HepG2 (cell line): ENCODE measurements at regions not wholly inside any gene's neighbourhood (a gene's known extent, or its start where the extent isn't known, plus 50 kb on each side); places are given as distances from the start of the nearest gene placed in this dataset.

Experiments
- ATAC-seq: fragments of 200-7000 bp; cut with Tn5 transposase; 3 replicates; pipeline ENCODE4 v1.9.1; 2020; ENCODE audit warnings: mild to moderate bottlenecking, moderate library complexity
- BruUV-seq: library from RNA; stranded (reverse); fragments of 400-500 nt; replicated peaks from 2 replicates; lab custom pipeline; 2021; lab: Mats Ljungman, UMichigan
- CTCF ChIA-PET: fragments of 300-600 bp; formaldehyde crosslinking; extraction: SDS; loops from one replicate; lab custom pipeline; 2021; ENCODE audit warnings: low total read pairs, inconsistent platforms, low intra/inter-chr PET ratio; lab: Yijun Ruan, JAX
- POLR2A ChIA-PET: fragments of 350-600 bp; sonication (Branson Sonifier 250); formaldehyde crosslinking; loops from one replicate; lab custom pipeline; 2020; ENCODE audit warnings: antibody characterized with exemption, inconsistent platforms; lab: Yijun Ruan, JAX
- DNase-seq: peaks from one replicate; pipeline ENCODE4 v3.0.0-alpha.2; 2015; ENCODE audit warnings: low spot score
- FAIRE-seq: peaks from 3 replicates; lab custom pipeline; 2011; peaks lifted over from hg19 to GRCh38; lab: Jason Lieb, UNC
- H2AFZ ChIP-seq: one replicate; pipeline ENCODE4 v1.6.1; 2011; ENCODE audit warnings: low read length, inconsistent platforms
- H3K27ac ChIP-seq: fragments of 300-600 bp; 3 replicates; pipeline ENCODE4 v1.8.0; 2011; ENCODE audit warnings: mixed run types, mild to moderate bottlenecking, mixed read lengths, low read length, inconsistent platforms; ENCODE audit not compliant: insufficient read depth; ENCODE audit errors: extremely low read length
- H3K27me3 ChIP-seq, 2 experiments: fragments of 200-600 bp in 1 of 2; 2 replicates in 1 of 2; 3 replicates in 1 of 2; pipeline versions ENCODE4 v1.6.0 to v1.8.0; 2011; ENCODE audit warnings: low read length in 2 of 2, mild to moderate bottlenecking in 2 of 2, moderate library complexity in 2 of 2, inconsistent platforms in 1 of 2; ENCODE audit not compliant: insufficient read depth in 2 of 2, control insufficient read depth in 1 of 2
- H3K36me3 ChIP-seq, 2 experiments: fragments of 200-600 bp in 1 of 2; replicated peaks in 1 of 2; 2 replicates in 1 of 2; 3 replicates in 1 of 2; pipeline versions ENCODE4 v1.5.1 to v1.8.0; 2011; ENCODE audit warnings: low read length in 2 of 2, inconsistent platforms in 1 of 2; ENCODE audit not compliant: insufficient read depth in 2 of 2, control insufficient read depth in 1 of 2
- H3K4me1 ChIP-seq: 2 replicates; pipeline ENCODE4 v1.5.1; 2012; ENCODE audit warnings: low read length, inconsistent platforms; ENCODE audit not compliant: insufficient read depth
- H3K4me2 ChIP-seq: 2 replicates; pipeline ENCODE4 v1.6.0; 2011; ENCODE audit warnings: low read depth, low read length, inconsistent platforms
- H3K4me3 ChIP-seq, 3 experiments: fragments of 200-600 bp in 1 of 3; sonication (generic), shearing (Covaris generic) in 1 of 3; replicated peaks in 1 of 3; 2 replicates each; pipeline ENCODE4 v1.5.1; 2011 to 2016; ENCODE audit warnings: low read length in 3 of 3, inconsistent platforms in 2 of 3, low read depth in 2 of 3, mild to moderate bottlenecking in 2 of 3, control low read depth in 1 of 3, mixed read lengths in 1 of 3; ENCODE audit not compliant: insufficient read depth in 1 of 3
- H3K79me2 ChIP-seq: one replicate; pipeline ENCODE4 v1.6.1; 2011; ENCODE audit warnings: low read length, inconsistent platforms; ENCODE audit not compliant: insufficient read depth
- H3K9ac ChIP-seq: 2 replicates; pipeline ENCODE4 v1.6.0; 2011; ENCODE audit warnings: mild to moderate bottlenecking, low read depth, low read length, inconsistent platforms; ENCODE audit not compliant: insufficient read depth
- H3K9me3 ChIP-seq: 2 replicates; pipeline ENCODE4 v1.5.1; 2012; ENCODE audit warnings: mild to moderate bottlenecking, low read length
- H4K20me1 ChIP-seq: 2 replicates; pipeline ENCODE4 v1.6.0; 2011; ENCODE audit warnings: inconsistent platforms, mild to moderate bottlenecking, low read length, moderate library complexity; ENCODE audit not compliant: insufficient read depth
- DNMT1 ChIP-seq: sonication (generic); formaldehyde crosslinking; IDR thresholded peaks from 2 replicates; pipeline ENCODE4 v1.5.1; 2020; ENCODE audit warnings: mild to moderate bottlenecking, missing genetic modification reagents
- HOXA9 ChIP-seq: sonication (generic); formaldehyde crosslinking; IDR thresholded peaks from 2 replicates; pipeline ENCODE4 v1.8.1; 2022; ENCODE audit warnings: missing genetic modification reagents, mild to moderate bottlenecking, moderate library complexity, borderline replicate concordance
- KLF9 ChIP-seq: IDR thresholded peaks from 2 replicates; pipeline ENCODE4 v1.6.1; 2016; ENCODE audit warnings: low read depth
- PRPF4 ChIP-seq: fragments of 200-400 bp; formaldehyde crosslinking; IDR thresholded peaks from 2 replicates; pipeline ENCODE4 v1.6.1; 2016; ENCODE audit warnings: low read length, low read depth; ENCODE audit not compliant: poor library complexity, severe bottlenecking
- YEATS4 ChIP-seq: sonication (generic); formaldehyde crosslinking; IDR thresholded peaks from 2 replicates; pipeline ENCODE4 v1.4.0; 2020; ENCODE audit warnings: missing genetic modification reagents, borderline replicate concordance
- ZFP41 ChIP-seq: sonication (generic); formaldehyde crosslinking; IDR thresholded peaks from 2 replicates; pipeline ENCODE4 v1.4.0; 2020; ENCODE audit warnings: mild to moderate bottlenecking, missing genetic modification reagents, borderline replicate concordance
- ZNF256 ChIP-seq: sonication (generic); formaldehyde crosslinking; conservative IDR thresholded peaks from 2 replicates; pipeline ENCODE4 v1.4.0; 2020; ENCODE audit warnings: missing genetic modification reagents
- ZNF282 ChIP-seq: fragments of 450-650 bp; IDR thresholded peaks from 2 replicates; pipeline ENCODE4 v1.6.1; 2018; ENCODE audit not compliant: partially characterized antibody
- WGBS: methylation state at CpG from one replicate; pipeline ENCODE4 v1.1.6; 2017; ENCODE audit warnings: low lambda C conversion rate; 5-methylcytosine and 5-hydroxymethylcytosine counted together
- in situ Hi-C: cut with HindIII; loops from 2 replicates; pipeline ENCODE4 v1.10.0; 2017; ENCODE audit warnings: low pct_unique_long_range_greater_than_20kb; ENCODE audit not compliant: extremely low pct_ligation_motif_present
- intact Hi-C: fragments of 100-400 bp; cut with micrococcal nuclease; formaldehyde crosslinking; loops from one replicate; pipeline ENCODE4 v1.10.0; 2022; ENCODE audit not compliant: unreplicated experiment
- TF ChIP-seq, protein P1 (sequence below): sonication (generic); formaldehyde crosslinking; IDR thresholded peaks from 2 replicates; pipeline ENCODE4 v1.4.0; 2020; ENCODE audit warnings: missing genetic modification reagents
- TF ChIP-seq, protein P2 (sequence below): sonication (generic); formaldehyde crosslinking; IDR thresholded peaks from 2 replicates; pipeline ENCODE4 v1.4.0; 2020; ENCODE audit warnings: mild to moderate bottlenecking, missing genetic modification reagents
- TF ChIP-seq, protein P3 (sequence below): sonication (generic); formaldehyde crosslinking; IDR thresholded peaks from 2 replicates; pipeline ENCODE4 v1.5.1; 2020; ENCODE audit warnings: missing genetic modification reagents, mild to moderate bottlenecking, borderline replicate concordance

DNA sequence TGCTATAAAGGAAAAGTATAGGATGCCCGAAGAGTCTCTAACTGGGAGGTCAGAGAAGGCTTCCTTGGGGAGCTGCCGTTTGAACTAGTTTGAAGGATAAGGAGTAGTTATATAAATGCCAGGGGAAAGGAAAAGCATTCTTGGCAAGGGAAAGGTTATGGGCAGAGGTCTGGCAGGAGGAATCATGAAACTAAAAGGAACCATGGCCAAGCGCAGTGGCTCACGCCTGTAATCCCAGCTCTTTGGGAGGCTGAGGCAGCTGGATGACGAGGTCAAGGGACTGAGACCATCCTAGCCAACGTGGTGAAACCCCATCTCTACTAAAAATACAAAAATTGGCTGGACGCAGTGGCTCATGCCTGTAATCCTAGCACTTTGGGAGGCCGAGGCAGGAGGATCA lies 66.8 kb upstream of the EPCAM start:
- H3K4me2 ChIP-seq, result no peak overlapping the region
- no peak overlapping the region for H3K27ac ChIP-seq
- 84% methylated on average over 8 of the region's 8 CpGs for WGBS
- H3K36me3 ChIP-seq, result no peaks in the 10 kb centered on the region
- H3K9ac ChIP-seq, result no peak overlapping the region
- FAIRE-seq, result no peak
- H3K4me3 ChIP-seq, result no peak overlapping the region
- no peak overlapping the region for H2AFZ ChIP-seq
- no peak for ATAC-seq
- no peak for DNase-seq
- H3K4me1 ChIP-seq, result peaks cover 46% of the 10 kb centered on the region
- in situ Hi-C loops, result no loop called here
- CTCF ChIA-PET, result no interaction called here
- no TSS peak for BruUV-seq
- H4K20me1 ChIP-seq, result no peaks in the 10 kb centered on the region
- no peaks in the 10 kb centered on the region for H3K79me2 ChIP-seq
- intact Hi-C loops, result no loop called here
- H3K9me3 ChIP-seq, result no peaks in the 10 kb centered on the region
- no peaks in the 10 kb centered on the region for H3K27me3 ChIP-seq
- POLR2A ChIA-PET, result no interaction called here
- TF ChIP-seq, protein P1, sequence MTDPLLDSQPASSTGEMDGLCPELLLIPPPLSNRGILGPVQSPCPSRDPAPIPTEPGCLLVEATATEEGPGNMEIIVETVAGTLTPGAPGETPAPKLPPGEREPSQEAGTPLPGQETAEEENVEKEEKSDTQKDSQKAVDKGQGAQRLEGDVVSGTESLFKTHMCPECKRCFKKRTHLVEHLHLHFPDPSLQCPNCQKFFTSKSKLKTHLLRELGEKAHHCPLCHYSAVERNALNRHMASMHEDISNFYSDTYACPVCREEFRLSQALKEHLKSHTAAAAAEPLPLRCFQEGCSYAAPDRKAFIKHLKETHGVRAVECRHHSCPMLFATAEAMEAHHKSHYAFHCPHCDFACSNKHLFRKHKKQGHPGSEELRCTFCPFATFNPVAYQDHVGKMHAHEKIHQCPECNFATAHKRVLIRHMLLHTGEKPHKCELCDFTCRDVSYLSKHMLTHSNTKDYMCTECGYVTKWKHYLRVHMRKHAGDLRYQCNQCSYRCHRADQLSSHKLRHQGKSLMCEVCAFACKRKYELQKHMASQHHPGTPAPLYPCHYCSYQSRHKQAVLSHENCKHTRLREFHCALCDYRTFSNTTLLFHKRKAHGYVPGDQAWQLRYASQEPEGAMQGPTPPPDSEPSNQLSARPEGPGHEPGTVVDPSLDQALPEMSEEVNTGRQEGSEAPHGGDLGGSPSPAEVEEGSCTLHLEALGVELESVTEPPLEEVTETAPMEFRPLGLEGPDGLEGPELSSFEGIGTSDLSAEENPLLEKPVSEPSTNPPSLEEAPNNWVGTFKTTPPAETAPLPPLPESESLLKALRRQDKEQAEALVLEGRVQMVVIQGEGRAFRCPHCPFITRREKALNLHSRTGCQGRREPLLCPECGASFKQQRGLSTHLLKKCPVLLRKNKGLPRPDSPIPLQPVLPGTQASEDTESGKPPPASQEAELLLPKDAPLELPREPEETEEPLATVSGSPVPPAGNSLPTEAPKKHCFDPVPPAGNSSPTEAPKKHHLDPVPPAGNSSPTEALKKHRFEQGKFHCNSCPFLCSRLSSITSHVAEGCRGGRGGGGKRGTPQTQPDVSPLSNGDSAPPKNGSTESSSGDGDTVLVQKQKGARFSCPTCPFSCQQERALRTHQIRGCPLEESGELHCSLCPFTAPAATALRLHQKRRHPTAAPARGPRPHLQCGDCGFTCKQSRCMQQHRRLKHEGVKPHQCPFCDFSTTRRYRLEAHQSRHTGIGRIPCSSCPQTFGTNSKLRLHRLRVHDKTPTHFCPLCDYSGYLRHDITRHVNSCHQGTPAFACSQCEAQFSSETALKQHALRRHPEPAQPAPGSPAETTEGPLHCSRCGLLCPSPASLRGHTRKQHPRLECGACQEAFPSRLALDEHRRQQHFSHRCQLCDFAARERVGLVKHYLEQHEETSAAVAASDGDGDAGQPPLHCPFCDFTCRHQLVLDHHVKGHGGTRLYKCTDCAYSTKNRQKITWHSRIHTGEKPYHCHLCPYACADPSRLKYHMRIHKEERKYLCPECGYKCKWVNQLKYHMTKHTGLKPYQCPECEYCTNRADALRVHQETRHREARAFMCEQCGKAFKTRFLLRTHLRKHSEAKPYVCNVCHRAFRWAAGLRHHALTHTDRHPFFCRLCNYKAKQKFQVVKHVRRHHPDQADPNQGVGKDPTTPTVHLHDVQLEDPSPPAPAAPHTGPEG (CRISPR knock-in tag), result no peak
- TF ChIP-seq YEATS4 (CRISPR knock-in tag), result no peak
- TF ChIP-seq, protein P2, sequence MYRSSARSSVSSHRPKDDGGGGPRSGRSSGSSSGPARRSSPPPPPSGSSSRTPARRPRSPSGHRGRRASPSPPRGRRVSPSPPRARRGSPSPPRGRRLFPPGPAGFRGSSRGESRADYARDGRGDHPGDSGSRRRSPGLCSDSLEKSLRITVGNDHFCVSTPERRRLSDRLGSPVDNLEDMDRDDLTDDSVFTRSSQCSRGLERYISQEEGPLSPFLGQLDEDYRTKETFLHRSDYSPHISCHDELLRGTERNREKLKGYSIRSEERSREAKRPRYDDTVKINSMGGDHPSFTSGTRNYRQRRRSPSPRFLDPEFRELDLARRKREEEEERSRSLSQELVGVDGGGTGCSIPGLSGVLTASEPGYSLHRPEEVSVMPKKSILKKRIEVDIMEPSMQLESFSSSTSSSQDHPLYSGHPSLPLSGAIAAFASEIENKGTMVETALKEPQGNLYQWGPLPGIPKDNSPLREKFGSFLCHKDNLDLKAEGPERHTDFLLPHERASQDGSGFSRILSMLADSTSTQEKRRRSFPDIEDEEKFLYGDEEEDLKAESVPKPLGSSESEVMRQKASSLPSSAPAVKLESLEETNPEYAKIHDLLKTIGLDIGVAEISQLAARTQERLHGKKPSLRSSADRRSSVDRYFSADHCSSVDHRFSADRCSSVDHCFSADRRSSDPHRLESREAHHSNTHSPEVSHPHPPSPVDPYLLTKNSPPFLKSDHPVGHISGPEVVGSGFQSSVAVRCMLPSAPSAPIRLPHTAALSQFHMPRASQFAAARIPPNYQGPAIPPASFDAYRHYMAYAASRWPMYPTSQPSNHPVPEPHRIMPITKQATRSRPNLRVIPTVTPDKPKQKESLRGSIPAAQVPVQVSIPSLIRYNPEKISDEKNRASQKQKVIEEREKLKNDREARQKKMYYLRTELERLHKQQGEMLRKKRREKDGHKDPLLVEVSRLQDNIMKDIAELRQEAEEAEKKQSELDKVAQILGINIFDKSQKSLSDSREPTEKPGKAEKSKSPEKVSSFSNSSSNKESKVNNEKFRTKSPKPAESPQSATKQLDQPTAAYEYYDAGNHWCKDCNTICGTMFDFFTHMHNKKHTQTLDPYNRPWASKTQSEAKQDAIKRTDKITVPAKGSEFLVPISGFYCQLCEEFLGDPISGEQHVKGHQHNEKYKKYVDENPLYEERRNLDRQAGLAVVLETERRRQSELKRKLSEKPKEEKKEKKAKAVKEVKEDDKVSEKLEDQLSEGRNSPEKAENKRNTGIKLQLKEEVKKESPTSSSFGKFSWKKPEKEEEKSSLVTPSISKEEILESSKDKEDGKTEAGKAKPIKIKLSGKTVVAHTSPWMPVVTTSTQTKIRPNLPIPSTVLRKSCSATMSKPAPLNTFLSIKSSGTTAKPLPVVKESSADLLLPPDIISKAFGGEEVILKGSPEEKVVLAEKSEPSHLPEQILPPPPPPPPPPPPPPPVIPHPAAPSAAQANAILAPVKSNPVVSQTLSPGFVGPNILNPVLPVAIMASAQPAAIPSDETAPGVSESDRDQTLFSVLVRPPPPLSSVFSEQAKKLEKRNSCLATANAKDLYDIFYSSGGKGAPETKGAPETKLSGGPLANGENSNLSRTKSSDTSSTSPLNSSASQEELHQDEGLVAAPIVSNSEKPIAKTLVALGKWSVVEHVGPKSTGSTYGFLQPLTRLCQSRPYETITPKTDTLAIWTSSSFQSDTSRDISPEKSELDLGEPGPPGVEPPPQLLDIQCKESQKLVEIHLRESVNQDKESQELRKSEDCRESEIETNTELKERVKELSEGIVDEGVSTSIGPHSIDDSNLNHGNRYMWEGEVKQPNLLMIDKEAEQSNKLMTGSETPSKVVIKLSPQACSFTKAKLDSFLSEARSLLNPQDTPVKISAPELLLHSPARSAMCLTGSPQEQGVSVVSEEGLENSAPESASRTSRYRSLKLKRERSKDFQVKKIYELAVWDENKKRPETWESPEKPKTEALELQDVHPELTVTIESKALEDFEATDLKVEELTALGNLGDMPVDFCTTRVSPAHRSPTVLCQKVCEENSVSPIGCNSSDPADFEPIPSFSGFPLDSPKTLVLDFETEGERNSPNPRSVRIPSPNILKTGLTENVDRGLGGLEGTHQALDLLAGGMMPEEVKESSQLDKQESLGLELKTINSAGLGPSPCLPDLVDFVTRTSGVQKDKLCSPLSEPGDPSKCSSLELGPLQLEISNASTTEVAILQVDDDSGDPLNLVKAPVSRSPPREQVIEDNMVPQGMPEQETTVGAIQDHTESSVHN (CRISPR knock-in tag), result no peak
- TF ChIP-seq HOXA9 (CRISPR knock-in tag), result no peak
- no peak for TF ChIP-seq DNMT1 (CRISPR knock-in tag)
- no peak for TF ChIP-seq KLF9 (CRISPR knock-in tag)
- no peak for TF ChIP-seq PRPF4
- TF ChIP-seq ZNF282, result no peak
- TF ChIP-seq, protein P3, sequence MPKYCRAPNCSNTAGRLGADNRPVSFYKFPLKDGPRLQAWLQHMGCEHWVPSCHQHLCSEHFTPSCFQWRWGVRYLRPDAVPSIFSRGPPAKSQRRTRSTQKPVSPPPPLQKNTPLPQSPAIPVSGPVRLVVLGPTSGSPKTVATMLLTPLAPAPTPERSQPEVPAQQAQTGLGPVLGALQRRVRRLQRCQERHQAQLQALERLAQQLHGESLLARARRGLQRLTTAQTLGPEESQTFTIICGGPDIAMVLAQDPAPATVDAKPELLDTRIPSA (CRISPR knock-in tag), result no peak
- no peak for TF ChIP-seq ZNF256 (CRISPR knock-in tag)
- TF ChIP-seq ZFP41 (CRISPR knock-in tag), result no peak
